ENCODE measurements at regions not wholly inside any gene's neighbourhood (a gene's known extent, or its start where the extent isn't known, plus 50 kb on each side); places are given as distances from the start of the nearest gene placed in this dataset.

DNA sequence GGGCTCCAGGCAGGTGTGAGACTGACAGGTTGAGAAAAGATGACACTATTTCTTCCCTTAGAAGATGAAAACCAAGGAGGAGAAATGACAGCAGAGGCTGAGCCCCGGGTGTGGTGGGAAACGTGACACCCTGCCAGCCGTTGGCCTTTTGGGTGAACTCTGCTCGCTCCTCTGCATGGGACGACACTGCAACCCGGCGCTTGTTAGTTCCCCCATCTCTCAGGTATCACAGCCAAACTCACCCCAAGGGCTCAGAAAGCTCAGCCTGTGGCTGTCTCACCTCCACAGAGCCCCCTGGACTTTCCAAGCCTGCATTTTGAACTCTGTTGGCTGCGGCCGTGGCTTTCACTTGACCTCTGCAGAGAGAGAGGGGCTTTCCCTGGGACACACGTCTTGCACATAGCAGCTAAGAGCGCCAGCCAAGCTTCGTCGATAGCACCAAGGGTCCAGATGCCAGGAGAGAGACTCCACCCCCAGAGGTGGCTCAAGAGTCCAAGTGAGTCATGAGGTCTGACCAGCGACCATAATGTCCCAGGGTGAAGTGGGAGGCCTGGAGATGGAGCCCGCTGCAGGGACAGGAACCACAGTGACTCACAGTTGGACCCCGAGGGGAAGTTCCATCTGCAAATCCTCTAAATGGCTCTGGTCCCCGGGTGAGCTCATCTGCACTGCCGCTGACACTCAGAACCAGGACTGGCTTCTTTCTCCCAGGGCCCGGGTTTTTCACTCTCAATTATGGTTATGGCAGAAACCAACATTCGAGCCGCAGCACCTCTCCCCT lies 301.9 kb downstream of the SOX9 start:
- ATAC-seq (ENCODE audit: low FRiP score) = peak; percentile 73
- Histone ChIP-seq H3K36me3 (ENCODE audit: control insufficient read depth in 1 of 2, insufficient read depth in 2 of 2, low read length in 1 of 2) (no peaks in the 10 kb centered on the region), H3K4me3 (ENCODE audit: low read length in 2 of 2) (no peak overlapping the region), H3K27me3 (ENCODE audit: control insufficient read depth in 1 of 2, insufficient read depth in 2 of 2, low read length in 1 of 2) (no peaks in the 10 kb centered on the region), H3K27ac (ENCODE audit: low read depth in 1 of 2, low read length in 2 of 2) (no peak overlapping the region), H3K4me1 (ENCODE audit: control insufficient read depth in 1 of 2, insufficient read depth in 2 of 2, low read length in 2 of 2) (no peaks in the 10 kb centered on the region), H3K9me3 (ENCODE audit: control insufficient read depth, low read length) (peaks cover 3% of the 10 kb centered on the region)
- DNase-seq = peak; percentile 85 to 86
- whole genome bisulfite sequencing, 2 donors = 57 to 58% methylated on average over 21 of the region's 21 CpGs
- intact Hi-C loops (cut with DNase I) = no loop called here

DNA sequence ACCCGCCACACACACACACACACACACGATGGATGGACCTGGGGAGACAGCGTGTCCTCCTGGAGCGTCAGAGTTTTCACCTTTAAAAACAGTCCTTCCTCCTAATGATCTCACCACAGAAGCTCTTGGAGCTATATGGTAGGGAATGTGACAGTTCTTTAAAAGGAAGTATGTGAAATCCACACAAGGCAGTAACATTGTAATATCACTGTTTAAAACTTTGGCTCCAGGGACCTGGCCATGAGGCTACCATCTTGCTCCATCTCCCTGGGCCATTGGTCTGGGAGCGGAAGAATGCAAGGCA lies 302.4 kb downstream of the SOX9 start:
- ATAC-seq (ENCODE audit: low FRiP score) (no peak), DNase-seq (no peak)
- Histone ChIP-seq H3K27me3 (ENCODE audit: control insufficient read depth in 1 of 2, insufficient read depth in 2 of 2, low read length in 1 of 2) (no peaks in the 10 kb centered on the region), H3K9me3 (ENCODE audit: control insufficient read depth, low read length) (peaks cover under 1% of the 10 kb centered on the region), H3K4me1 (ENCODE audit: control insufficient read depth in 1 of 2, insufficient read depth in 2 of 2, low read length in 2 of 2) (no peaks in the 10 kb centered on the region), H3K27ac (ENCODE audit: low read depth in 1 of 2, low read length in 2 of 2) (no peak overlapping the region), H3K36me3 (ENCODE audit: control insufficient read depth in 1 of 2, insufficient read depth in 2 of 2, low read length in 1 of 2) (no peaks in the 10 kb centered on the region), H3K4me3 (ENCODE audit: low read length in 2 of 2) (no peak overlapping the region)
- WGBS, 2 donors = 90 to 93% methylated on average over 5 of the region's 5 CpGs
- intact Hi-C loops (cut with DNase I) = no loop called here

GRCh38 chr17:72423718-72424117 lies 302.9 kb downstream of the SOX9 start:
- no peaks in the 10 kb centered on the region for H3K4me1 ChIP-seq (ENCODE audit: control insufficient read depth in 1 of 2, insufficient read depth in 2 of 2, low read length in 2 of 2)
- no peaks in the 10 kb centered on the region for H3K9me3 ChIP-seq (ENCODE audit: control insufficient read depth, low read length)
- ATAC-seq (ENCODE audit: low FRiP score) (no peak), DNase-seq (no peak)
- H3K36me3 ChIP-seq (ENCODE audit: control insufficient read depth in 1 of 2, insufficient read depth in 2 of 2, low read length in 1 of 2) = no peaks in the 10 kb centered on the region
- H3K4me3 ChIP-seq (ENCODE audit: low read length in 2 of 2) = no peak overlapping the region
- no peaks in the 10 kb centered on the region for H3K27me3 ChIP-seq (ENCODE audit: control insufficient read depth in 1 of 2, insufficient read depth in 2 of 2, low read length in 1 of 2)
- H3K27ac ChIP-seq (ENCODE audit: low read depth in 1 of 2, low read length in 2 of 2) = no peak overlapping the region
- intact Hi-C loops (cut with DNase I) = no loop called here
- WGBS, 2 donors = 91 to 97% methylated on average over 14 of the region's 14 CpGs

DNA sequence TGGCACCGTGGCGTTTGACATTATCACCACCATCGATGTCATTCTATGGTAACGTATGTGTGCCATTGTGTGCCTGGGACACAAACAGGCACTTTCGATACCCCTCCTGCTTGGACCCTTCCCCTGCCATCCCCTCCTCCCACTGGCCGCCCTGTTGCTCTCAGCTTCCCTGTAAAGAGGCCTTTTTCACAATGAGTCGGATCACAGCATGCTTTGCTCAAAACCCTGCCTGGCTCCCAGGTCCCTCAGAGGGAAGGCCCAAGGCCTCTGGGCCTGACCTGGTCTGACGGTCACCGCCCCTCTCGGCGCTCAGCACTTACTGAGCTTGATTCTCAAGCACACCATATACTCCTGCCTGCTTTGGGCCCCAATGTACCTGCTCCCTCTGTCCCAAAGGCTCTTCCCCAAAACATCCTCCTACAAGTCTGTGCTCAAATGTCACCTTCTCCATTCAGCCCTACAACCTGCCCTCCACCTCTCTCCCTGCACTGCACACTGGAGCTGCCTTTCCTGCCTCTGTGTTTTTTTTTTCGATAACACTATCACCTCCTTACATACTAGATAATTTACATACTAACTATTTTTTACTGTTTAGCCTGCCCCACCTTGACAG lies 303.8 kb downstream of the SOX9 start:
- Histone ChIP-seq H3K36me3 (ENCODE audit: control insufficient read depth in 1 of 2, insufficient read depth in 2 of 2, low read length in 1 of 2) (no peaks in the 10 kb centered on the region), H3K27me3 (ENCODE audit: control insufficient read depth in 1 of 2, insufficient read depth in 2 of 2, low read length in 1 of 2) (no peaks in the 10 kb centered on the region), H3K9me3 (ENCODE audit: control insufficient read depth, low read length) (no peaks in the 10 kb centered on the region), H3K4me1 (ENCODE audit: control insufficient read depth in 1 of 2, insufficient read depth in 2 of 2, low read length in 2 of 2) (no peaks in the 10 kb centered on the region), H3K4me3 (ENCODE audit: low read length in 2 of 2) (no peak overlapping the region), H3K27ac (ENCODE audit: low read depth in 1 of 2, low read length in 2 of 2) (no peak overlapping the region)
- 95 to 96% methylated on average over 12 of the region's 12 CpGs for WGBS, 2 donors
- ATAC-seq (ENCODE audit: low FRiP score) (no peak), DNase-seq (no peak)
- intact Hi-C loops (cut with DNase I) = no loop called here

DNA sequence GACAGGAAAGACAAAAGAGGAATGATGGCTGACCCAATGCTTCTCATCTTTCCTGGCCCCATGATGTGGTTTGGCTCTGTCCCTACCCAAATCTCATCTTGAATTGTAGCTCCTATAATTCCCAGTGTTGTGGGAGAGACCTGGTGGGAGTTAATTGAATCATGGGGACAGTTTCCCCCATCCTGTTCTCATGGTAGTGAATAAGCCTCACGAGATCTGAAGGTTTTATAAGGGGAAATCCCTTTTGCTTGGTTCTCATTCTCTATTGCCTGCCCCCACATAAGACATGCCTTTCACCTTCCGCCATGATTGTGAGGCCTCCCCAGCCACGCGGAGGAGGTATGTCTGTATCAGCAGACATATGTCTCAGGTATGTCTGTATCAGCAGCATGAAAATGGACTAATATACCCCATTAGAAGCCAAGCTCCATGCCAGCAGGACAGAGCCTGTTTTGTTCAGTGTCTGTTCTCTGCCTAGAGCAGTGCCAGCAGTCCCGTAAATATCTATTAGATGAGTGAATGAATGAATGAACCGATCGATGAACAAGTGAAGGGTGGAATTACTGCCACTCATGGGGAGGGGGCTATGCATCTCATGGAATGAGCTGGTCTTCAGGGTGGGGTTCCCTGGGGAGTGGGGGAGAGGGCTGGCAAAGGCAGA lies 304.4 kb downstream of the SOX9 start:
- WGBS, 2 donors = 96 to 98% methylated on average over 7 of the region's 7 CpGs
- no peaks in the 10 kb centered on the region for H3K36me3 ChIP-seq (ENCODE audit: control insufficient read depth in 1 of 2, insufficient read depth in 2 of 2, low read length in 1 of 2)
- H3K27me3 ChIP-seq (ENCODE audit: control insufficient read depth in 1 of 2, insufficient read depth in 2 of 2, low read length in 1 of 2) = no peaks in the 10 kb centered on the region
- no peaks in the 10 kb centered on the region for H3K9me3 ChIP-seq (ENCODE audit: control insufficient read depth, low read length)
- DNase-seq (no peak), ATAC-seq (ENCODE audit: low FRiP score) (no peak)
- no peaks in the 10 kb centered on the region for H3K4me1 ChIP-seq (ENCODE audit: control insufficient read depth in 1 of 2, insufficient read depth in 2 of 2, low read length in 2 of 2)
- no peak overlapping the region for H3K27ac ChIP-seq (ENCODE audit: low read depth in 1 of 2, low read length in 2 of 2)
- intact Hi-C loops (cut with DNase I) = no loop called here
- no peak overlapping the region for H3K4me3 ChIP-seq (ENCODE audit: low read length in 2 of 2)

GRCh38 chr17:72425794-72426168 lies 305.0 kb downstream of the SOX9 start:
- Histone ChIP-seq H3K36me3 (ENCODE audit: control insufficient read depth in 1 of 2, insufficient read depth in 2 of 2, low read length in 1 of 2) (no peaks in the 10 kb centered on the region), H3K4me3 (ENCODE audit: low read length in 2 of 2) (no peak overlapping the region), H3K9me3 (ENCODE audit: control insufficient read depth, low read length) (no peaks in the 10 kb centered on the region), H3K27me3 (ENCODE audit: control insufficient read depth in 1 of 2, insufficient read depth in 2 of 2, low read length in 1 of 2) (no peaks in the 10 kb centered on the region), H3K27ac (ENCODE audit: low read depth in 1 of 2, low read length in 2 of 2) (no peak overlapping the region), H3K4me1 (ENCODE audit: control insufficient read depth in 1 of 2, insufficient read depth in 2 of 2, low read length in 2 of 2) (no peaks in the 10 kb centered on the region)
- no peak for DNase-seq
- 81 to 84% methylated on average over 5 of the region's 5 CpGs for WGBS, 2 donors
- no peak for ATAC-seq (ENCODE audit: low FRiP score)
- intact Hi-C loops (cut with DNase I) = no loop called here

DNA sequence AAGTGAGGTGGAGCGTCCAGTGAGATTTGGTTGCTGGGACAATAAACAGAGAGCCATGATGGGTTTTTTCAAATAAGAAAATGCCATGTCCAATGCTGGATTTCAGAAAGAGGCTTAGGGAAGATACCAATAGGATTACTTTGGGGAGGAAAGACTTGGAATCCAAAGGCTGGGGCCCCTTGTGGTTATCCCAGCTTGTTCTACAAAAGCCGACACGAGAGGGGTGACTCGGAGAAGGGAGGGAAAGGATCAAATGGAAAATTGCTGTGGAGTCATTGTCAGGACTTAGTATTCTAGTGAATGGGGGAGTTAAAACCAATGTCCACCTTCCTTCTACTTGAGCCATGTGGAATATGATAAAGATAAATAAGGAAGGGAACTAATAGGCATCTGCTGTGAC lies 305.5 kb downstream of the SOX9 start:
- intact Hi-C loops (cut with DNase I) = no loop called here
- H3K9me3 ChIP-seq (ENCODE audit: control insufficient read depth, low read length) = no peaks in the 10 kb centered on the region
- H3K4me1 ChIP-seq (ENCODE audit: control insufficient read depth in 1 of 2, insufficient read depth in 2 of 2, low read length in 2 of 2) = no peaks in the 10 kb centered on the region
- 79 to 88% methylated on average over 4 of the region's 4 CpGs for WGBS, 2 donors
- no peak overlapping the region for H3K4me3 ChIP-seq (ENCODE audit: low read length in 2 of 2)
- ATAC-seq (ENCODE audit: low FRiP score) (no peak), DNase-seq (no peak)
- no peaks in the 10 kb centered on the region for H3K36me3 ChIP-seq (ENCODE audit: control insufficient read depth in 1 of 2, insufficient read depth in 2 of 2, low read length in 1 of 2)
- H3K27ac ChIP-seq (ENCODE audit: low read depth in 1 of 2, low read length in 2 of 2) = no peak overlapping the region
- no peaks in the 10 kb centered on the region for H3K27me3 ChIP-seq (ENCODE audit: control insufficient read depth in 1 of 2, insufficient read depth in 2 of 2, low read length in 1 of 2)

GRCh38 chr17:72426948-72427760 lies 306.3 kb downstream of the SOX9 start:
- WGBS, 2 donors = 79 to 80% methylated on average over 7 of the region's 7 CpGs
- no peaks in the 10 kb centered on the region for H3K9me3 ChIP-seq (ENCODE audit: control insufficient read depth, low read length)
- DNase-seq (no peak), ATAC-seq (ENCODE audit: low FRiP score) (no peak)
- no peaks in the 10 kb centered on the region for H3K4me1 ChIP-seq (ENCODE audit: control insufficient read depth in 1 of 2, insufficient read depth in 2 of 2, low read length in 2 of 2)
- no peaks in the 10 kb centered on the region for H3K27me3 ChIP-seq (ENCODE audit: control insufficient read depth in 1 of 2, insufficient read depth in 2 of 2, low read length in 1 of 2)
- H3K27ac ChIP-seq (ENCODE audit: low read depth in 1 of 2, low read length in 2 of 2) = no peak overlapping the region
- H3K4me3 ChIP-seq (ENCODE audit: low read length in 2 of 2) = no peak overlapping the region
- H3K36me3 ChIP-seq (ENCODE audit: control insufficient read depth in 1 of 2, insufficient read depth in 2 of 2, low read length in 1 of 2) = no peaks in the 10 kb centered on the region
- intact Hi-C loops (cut with DNase I) = no loop called here
